ENCODE measurements at regions not wholly inside any gene's neighbourhood (a gene's known extent, or its start where the extent isn't known, plus 50 kb on each side); places are given as distances from the start of the nearest gene placed in this dataset.
A peak's percentile ranks its signal among the peaks of the same experiment; 100 is the strongest.

DNA sequence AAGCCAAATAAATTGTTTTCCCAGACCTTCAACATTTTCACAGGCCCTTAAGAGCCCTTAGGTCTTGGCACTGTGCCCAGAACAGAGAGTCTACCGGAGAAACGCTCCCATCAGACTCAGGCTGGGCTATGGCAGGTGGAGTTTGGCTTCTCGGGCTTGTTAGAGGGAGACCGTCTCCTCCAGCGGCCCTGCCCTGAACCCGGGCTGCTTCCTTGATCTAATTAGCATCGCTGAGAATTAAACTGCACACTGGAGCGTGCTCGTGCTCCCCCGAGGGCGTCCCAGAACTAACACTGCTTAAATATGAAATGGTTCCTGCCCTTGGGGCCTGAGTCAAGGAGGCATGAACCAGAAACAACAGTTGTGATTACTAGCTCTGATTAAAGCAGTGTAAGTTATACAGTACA is 634.4 kb downstream of the MATN1 start:
- H3K4me3 Mint-ChIP-seq, result no peak overlapping the region
- no peaks in the 10 kb centered on the region for H3K9me3 ChIP-seq (ENCODE audit: low read depth)
- peaks cover 17% of the 10 kb centered on the region for H3K27me3 Mint-ChIP-seq (ENCODE audit: insufficient read depth, low read depth)
- H3K79me2 ChIP-seq (ENCODE audit: low read depth), result no peaks in the 10 kb centered on the region
- no peaks in the 10 kb centered on the region for H3K4me1 ChIP-seq
- no peak overlapping the region for H2AFZ ChIP-seq (replicated peaks)
- no peak overlapping the region for H3K27ac ChIP-seq
- no peaks in the 10 kb centered on the region for H3K27me3 ChIP-seq
- no peak overlapping the region for H3K4me2 ChIP-seq
- no peak overlapping the region for H3K9ac ChIP-seq
- peaks cover 17% of the 10 kb centered on the region for H3K4me1 Mint-ChIP-seq
- H3K27ac Mint-ChIP-seq, result no peak overlapping the region
- H3K36me3 Mint-ChIP-seq, result no peaks in the 10 kb centered on the region
- H4K20me1 ChIP-seq (ENCODE audit: low read depth), result no peaks in the 10 kb centered on the region
- no peaks in the 10 kb centered on the region for H3F3A ChIP-seq (ENCODE audit: low read depth)
- no peak for DNase-seq (ENCODE audit: low spot score)
- H3K4me3 ChIP-seq, result no peak overlapping the region
- H3K9me3 Mint-ChIP-seq, result peaks cover 27% of the 10 kb centered on the region
- TF ChIP-seq EZH2phosphoT487 (IDR thresholded peaks at IDR 0.05) (no peak), EZH2 (IDR thresholded peaks at IDR 0.05) (no peak)
- TF ChIP-seq, protein P1, sequence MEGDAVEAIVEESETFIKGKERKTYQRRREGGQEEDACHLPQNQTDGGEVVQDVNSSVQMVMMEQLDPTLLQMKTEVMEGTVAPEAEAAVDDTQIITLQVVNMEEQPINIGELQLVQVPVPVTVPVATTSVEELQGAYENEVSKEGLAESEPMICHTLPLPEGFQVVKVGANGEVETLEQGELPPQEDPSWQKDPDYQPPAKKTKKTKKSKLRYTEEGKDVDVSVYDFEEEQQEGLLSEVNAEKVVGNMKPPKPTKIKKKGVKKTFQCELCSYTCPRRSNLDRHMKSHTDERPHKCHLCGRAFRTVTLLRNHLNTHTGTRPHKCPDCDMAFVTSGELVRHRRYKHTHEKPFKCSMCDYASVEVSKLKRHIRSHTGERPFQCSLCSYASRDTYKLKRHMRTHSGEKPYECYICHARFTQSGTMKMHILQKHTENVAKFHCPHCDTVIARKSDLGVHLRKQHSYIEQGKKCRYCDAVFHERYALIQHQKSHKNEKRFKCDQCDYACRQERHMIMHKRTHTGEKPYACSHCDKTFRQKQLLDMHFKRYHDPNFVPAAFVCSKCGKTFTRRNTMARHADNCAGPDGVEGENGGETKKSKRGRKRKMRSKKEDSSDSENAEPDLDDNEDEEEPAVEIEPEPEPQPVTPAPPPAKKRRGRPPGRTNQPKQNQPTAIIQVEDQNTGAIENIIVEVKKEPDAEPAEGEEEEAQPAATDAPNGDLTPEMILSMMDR (IDR thresholded peaks at IDR 0.05), result no peak
- no peaks in the 10 kb centered on the region for H3K36me3 ChIP-seq

DNA sequence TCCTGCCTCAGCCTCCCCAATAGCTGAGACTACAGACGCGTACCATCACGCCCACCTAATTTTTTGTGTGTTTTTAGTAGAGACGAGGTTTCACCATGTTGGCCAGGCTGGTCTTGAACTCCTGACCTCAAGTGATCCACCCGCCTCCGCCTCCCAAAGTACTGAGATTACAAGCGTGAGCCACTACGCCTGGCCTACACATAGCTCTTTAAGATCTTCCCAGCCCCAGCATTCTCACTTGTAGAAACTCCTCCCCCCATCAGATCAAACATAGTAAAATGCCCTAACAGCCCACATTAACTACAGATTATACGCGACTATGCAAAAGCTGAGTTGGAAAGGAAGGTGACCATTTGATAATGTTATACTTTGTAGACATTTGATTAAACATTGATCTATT is 634.8 kb downstream of the MATN1 start:
- peaks cover 22% of the 10 kb centered on the region for H3K4me1 Mint-ChIP-seq
- no peaks in the 10 kb centered on the region for H3K27me3 ChIP-seq
- H4K20me1 ChIP-seq (ENCODE audit: low read depth), result no peaks in the 10 kb centered on the region
- peaks cover 15% of the 10 kb centered on the region for H3K27me3 Mint-ChIP-seq (ENCODE audit: insufficient read depth, low read depth)
- H3K9me3 Mint-ChIP-seq, result peaks cover 27% of the 10 kb centered on the region
- TF ChIP-seq EZH2phosphoT487 (IDR thresholded peaks at IDR 0.05), result no peak
- no peak for TF ChIP-seq EZH2 (IDR thresholded peaks at IDR 0.05)
- TF ChIP-seq, protein P1 (IDR thresholded peaks at IDR 0.05), result no peak
- H3K27ac Mint-ChIP-seq, result no peak overlapping the region
- no peaks in the 10 kb centered on the region for H3K79me2 ChIP-seq (ENCODE audit: low read depth)
- no peaks in the 10 kb centered on the region for H3F3A ChIP-seq (ENCODE audit: low read depth)
- no peaks in the 10 kb centered on the region for H3K4me1 ChIP-seq
- DNase-seq (ENCODE audit: low spot score), result no peak
- no peak overlapping the region for H3K4me3 ChIP-seq
- no peak overlapping the region for H3K9ac ChIP-seq
- no peaks in the 10 kb centered on the region for H3K36me3 Mint-ChIP-seq
- H2AFZ ChIP-seq (replicated peaks), result no peak overlapping the region
- no peaks in the 10 kb centered on the region for H3K9me3 ChIP-seq (ENCODE audit: low read depth)
- H3K27ac ChIP-seq, result no peak overlapping the region
- no peak overlapping the region for H3K4me2 ChIP-seq
- no peak overlapping the region for H3K4me3 Mint-ChIP-seq
- H3K36me3 ChIP-seq, result no peaks in the 10 kb centered on the region

DNA sequence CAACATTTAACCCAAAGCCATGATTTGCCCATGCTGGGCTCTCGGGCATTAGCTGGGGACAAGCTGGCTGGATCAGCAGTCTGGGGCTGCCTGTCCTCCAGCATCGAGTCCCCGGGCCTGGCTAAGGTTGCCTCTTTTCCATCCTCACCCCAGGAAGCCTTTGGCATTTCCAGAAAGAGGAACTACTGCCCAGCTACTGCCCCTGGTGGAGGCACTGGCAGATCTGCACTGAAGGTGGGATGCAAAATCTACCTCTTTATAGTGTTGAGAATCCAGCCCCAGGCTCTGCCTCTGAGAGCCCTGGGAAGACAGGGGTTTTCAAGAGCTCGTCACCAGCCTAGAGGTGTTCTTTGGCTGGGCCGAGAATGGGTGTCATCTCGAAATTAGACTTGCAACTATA is 635.9 kb downstream of the MATN1 start:
- Histone ChIP-seq H3K4me3 (no peak overlapping the region), H3K27ac (no peak overlapping the region), H3K36me3 (no peaks in the 10 kb centered on the region), H3K9me3 (ENCODE audit: low read depth) (no peaks in the 10 kb centered on the region), H3K4me1 (no peaks in the 10 kb centered on the region), H3K27me3 (no peaks in the 10 kb centered on the region), H3F3A (ENCODE audit: low read depth) (no peaks in the 10 kb centered on the region), H3K4me2 (no peak overlapping the region), H3K9ac (no peak overlapping the region), H4K20me1 (ENCODE audit: low read depth) (no peaks in the 10 kb centered on the region), H3K79me2 (ENCODE audit: low read depth) (no peaks in the 10 kb centered on the region), H2AFZ (replicated peaks) (no peak overlapping the region)
- peak; percentile 69 for DNase-seq (ENCODE audit: low spot score)
- H3K27ac Mint-ChIP-seq, result no peak overlapping the region
- peaks cover 23% of the 10 kb centered on the region for H3K4me1 Mint-ChIP-seq
- H3K36me3 Mint-ChIP-seq, result no peaks in the 10 kb centered on the region
- TF ChIP-seq, protein P1 (IDR thresholded peaks at IDR 0.05), result peak; percentile 55
- TF ChIP-seq EZH2 (IDR thresholded peaks at IDR 0.05), result no peak
- H3K27me3 Mint-ChIP-seq (ENCODE audit: insufficient read depth, low read depth), result peaks cover 13% of the 10 kb centered on the region
- H3K9me3 Mint-ChIP-seq, result peaks cover 17% of the 10 kb centered on the region
- H3K4me3 Mint-ChIP-seq, result no peak overlapping the region

Data from neural progenitor cell (in vitro differentiated cells).